Left renal cortex interstitium (tissue), 4 donors: ENCODE measurements at regions not wholly inside any gene's neighbourhood (a gene's known extent, or its start where the extent isn't known, plus 50 kb on each side); places are given as distances from the start of the nearest gene placed in this dataset.

Experiments used
- DNase-seq, 4 donors: peaks; one replicate each; pipeline ENCODE4 v3.0.0-alpha.2; 2013; ENCODE audit warnings: low read depth in 4 of 4, low spot score in 2 of 4, missing footprints in 1 of 4

DNA sequence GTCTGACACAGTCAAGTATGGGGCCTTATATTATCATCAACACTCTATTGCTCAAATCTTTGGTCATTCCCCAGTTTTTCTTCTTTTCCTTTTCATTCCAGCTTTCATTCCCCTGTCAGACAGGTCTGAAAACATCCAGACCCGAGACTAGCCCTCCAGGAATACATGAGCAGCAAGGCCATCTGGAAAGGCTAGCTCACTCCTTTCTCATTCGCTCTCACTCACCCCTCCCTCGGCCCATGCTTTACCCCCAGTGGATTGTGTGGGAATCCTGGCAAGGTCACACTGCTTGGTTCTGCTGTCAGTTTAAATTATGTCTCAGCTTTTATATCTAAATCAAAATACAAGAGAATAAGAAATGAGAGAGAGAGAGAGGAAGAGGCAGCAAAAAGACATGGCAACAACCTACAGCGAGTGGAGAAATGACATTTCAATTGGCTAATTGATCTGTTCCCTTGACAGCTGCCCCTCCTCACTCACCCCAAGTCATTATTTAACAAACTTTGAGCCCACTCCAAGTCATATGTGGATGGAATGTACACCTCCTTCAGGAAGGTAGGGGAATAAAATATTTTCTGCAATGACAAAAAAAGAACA, 962.2 kb downstream of the TUSC7 start:
- no peak for DNase-seq

DNA sequence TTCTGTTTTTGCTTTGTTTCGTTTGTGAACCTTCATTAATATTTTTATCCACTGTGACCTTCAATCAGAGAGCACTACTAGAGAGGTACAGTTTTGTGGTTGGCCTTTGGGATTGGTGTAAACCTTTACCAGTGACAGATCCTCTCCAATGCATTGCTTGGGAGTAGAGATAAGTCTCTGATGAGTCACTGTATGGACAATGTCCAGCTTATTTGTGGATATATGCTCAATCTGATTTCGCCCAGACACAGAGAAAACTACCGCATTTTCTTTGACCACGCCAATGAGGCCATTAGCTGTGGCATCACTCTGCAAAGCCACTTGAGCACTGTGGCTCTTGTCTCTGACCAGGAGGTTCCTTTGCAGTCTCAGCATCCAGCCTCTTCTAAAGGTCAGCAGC, 964.7 kb downstream of the TUSC7 start:
- DNase-seq: no peak

DNA sequence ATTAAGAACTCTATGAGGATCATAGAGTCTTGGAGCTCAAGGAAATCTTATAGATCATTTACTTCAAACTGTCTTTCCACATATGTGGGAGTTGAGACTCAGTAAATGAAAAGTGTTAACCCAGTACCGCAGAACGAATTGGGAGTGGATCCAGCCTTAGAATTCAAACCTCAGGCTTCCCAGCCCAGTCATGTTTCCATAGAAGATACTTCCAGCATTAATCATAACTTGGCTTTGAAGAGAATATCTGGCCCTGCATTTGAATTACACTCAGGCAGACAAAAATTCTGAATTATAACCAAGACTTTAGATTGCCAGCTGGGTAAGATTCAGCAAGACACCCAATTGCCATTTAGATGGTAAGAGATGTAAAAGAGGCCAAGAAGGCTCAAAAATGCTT, 972.0 kb downstream of the TUSC7 start:
- DNase-seq: no peak

DNA sequence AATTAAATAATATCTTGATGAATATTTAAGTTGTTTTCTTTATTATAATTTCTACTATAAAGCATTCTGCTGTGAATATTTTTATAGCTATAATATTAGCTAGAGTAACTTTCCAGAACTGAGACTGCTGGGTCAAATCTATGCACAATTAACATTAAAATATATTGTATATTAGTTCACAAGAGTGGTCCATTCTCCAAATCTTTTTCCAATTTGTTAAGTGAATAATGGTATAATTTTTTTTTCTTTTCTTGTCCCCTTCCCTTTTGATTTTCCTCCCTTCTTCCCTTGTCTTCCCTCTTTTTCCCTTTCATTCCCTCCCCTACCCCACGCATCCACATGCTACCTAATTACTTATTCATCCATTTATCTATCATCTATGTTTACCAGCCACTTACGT, 977.5 kb downstream of the TUSC7 start:
- no peak for DNase-seq

DNA sequence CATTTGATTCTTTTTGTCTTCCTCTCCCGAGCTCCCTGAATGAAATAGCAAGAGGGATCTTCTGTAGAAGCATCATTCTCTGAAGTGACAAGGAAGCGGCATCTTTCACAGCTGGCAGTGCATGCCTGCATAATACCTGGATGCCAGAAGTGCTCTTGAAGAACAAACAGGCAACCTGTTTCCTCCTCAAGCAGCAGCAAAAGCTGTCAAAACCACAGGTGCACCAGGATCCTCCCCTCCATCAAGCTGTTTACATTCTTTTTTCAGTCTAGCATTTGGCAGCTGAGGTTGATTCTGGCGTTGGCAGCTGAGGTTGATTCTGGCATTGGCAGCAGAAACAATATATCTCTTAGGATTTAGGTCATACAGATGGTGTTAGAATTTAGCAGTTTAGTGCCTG, 979.0 kb downstream of the TUSC7 start:
- DNase-seq: no peak

DNA sequence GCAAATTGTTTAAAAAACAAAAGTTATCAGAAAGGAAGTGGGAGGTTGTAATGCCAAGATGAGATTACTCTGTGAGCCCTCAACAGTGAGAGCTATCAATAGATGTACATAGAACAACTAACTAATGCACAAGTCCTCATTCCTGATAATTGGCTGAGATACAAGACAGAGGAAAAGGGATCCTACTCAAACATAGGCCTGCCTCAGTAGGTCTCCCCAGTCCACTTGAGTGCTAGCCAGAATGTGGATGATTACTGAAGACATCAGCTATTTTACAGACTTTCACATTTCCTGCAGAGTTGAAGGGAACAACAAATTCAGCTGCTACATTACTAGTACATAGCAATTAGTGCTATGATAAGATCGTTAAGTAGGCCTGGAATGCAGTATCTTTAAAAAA, 981.9 kb downstream of the TUSC7 start:
- DNase-seq: no peak

DNA sequence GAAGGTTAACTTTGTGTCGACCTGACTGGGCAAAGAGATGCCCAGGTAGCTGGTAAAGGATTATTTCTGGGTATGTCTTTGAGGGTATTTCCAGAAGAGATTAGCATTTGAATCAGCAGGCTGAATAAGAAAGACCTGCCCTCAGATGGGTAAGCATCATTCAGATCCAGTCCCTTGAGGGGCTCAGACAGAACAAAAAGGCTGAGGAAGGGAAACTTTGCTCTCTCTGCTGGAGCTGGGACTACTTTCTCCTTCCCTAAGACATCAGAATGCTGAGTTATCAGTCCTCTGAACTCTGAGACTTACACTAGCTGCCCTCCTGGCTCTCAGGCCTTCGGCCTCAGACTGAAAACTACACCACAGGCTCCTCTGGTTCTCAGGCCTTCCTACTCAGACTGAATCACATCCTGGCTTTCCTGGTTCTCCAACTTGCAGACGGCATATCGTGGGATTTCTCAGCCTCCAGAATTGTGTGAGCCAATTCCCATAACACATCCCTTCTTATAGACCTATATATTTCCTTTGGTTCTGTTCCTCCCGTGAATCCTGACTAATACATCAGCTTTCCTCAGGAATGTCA, 982.9 kb downstream of the TUSC7 start:
- no peak for DNase-seq

DNA sequence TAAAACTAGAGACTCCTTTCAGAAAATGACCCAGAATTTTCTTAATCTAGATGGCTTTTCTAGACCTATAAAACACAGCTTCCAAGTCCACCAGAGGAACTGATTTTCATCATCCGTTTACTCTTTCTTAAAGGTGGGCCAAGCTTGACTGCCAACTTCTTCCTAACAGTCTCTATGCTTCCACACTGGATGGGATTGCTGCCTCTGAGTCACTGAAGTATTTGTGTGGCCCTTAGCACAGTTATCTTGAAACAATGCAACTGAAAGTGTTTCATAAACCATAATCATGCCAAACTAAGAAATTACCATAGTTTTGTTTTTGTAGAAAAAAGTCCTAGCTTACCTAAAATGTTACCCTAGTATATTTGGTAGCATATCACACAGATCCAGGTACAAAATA, 985.7 kb downstream of the TUSC7 start:
- no peak for DNase-seq

DNA sequence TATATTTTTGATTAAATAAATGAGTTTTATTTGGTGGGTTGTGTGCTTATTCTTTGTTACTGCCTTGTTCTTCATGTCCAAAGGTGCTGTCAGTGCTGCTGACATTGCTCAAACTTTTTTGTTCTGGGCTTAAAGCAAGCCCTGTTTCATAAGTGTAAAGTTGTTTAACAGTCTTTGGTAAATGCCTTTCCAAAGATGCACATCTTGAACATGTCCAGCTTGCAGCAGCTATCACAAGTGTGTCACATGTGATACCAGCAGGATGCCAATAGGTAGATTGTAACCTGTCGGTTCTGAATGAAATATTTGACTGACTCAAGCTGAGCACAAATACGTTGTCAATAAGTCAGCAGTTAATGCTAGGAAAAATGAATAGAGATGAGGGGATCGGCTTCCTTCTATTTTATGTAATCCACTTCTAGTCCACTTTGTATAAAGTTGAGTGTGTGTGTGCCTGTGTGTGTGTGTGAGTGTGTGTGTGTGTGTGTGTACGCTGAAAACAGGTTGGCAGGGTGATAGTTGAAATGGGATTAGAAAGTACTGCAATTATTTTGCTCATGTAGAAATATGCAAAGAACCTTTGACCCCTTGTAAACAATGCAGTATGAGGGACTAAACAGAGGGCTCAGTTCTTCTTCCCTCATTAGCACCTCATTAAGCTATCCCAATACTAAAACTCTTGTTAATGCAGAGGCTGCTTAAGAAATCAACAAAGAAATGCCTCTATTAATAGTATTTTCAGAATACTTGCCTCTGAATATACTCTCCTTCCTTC, 986.5 kb downstream of the TUSC7 start:
- no peak for DNase-seq

DNA sequence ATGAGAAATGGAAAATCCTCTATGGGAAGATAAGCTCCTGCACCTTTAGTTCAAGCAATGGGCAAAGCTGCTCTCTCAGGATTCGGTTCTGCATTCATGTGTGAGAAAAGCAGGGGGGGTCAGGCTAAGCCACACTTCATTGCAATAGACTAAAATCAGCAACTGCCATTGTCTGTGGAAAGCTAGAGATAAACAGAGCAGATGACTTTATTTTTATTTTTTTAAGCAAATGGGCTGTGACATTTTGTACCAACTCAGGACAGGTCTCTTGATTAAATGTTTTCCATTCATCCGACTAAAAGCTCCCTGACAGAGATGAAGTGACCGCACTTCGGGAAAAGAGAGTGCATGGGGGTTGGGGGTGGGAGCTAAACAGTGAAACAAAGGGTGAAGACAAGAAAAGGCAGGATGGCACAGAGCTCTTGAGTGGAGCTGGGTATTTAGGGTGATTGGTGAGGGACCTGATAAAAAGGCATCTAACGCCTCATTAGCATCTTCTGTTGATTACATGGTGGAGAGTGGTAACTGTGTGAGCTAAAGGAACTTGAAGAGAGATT, 987.4 kb downstream of the TUSC7 start:
- no peak for DNase-seq

DNA sequence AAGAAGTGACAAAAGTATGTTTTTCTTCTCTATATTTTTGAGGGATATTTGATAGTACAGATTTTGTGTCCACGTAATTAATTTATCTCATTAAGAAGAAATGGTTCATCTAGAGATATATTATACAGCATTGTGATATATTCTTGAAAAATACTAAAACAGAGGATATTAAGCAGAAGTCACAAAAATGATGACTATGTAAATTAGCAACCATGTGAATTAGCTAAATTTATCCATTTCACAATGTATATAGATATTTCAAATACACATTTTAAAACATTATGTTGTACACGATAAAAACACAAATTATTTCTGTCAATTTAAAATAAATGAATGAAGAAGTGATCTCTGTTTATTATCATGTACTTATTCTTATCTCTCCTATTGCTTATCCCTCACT, 989.5 kb downstream of the TUSC7 start:
- no peak for DNase-seq

DNA sequence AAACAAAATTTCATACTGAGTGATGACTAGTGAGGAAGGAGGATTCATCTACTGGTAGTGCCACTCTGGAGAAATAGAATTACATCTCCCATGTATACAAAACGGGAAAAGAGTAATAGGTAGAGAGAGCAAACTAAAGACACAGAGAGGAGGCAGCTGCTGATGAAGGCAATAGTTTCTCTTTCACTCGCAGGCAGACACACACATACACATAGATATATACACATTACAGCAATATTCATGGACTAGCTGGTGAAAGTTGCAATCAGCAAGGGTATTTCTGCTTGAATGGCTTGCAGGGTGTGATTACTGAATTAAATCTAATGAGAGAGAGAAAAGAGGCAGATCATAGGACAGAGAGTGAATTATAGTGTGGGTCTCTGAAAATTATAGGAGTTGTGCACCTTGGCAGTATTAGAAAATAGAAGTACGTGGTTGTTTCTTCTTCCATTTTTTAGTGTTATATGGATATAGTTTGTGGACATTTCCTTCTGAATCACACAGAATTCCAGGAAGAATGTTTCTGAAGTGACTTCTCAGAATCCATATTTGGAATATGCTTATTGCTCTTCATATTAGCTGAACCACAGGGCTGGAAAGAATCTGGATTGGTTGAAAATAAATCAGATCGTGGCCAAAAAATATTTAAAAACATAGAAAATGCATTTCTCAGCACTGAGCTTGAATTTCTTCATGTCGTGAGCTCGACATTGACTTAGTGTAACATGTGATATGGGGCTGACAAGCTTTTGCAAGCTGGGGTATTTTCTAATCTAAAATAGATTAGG, 991.2 kb downstream of the TUSC7 start:
- DNase-seq: no peak

DNA sequence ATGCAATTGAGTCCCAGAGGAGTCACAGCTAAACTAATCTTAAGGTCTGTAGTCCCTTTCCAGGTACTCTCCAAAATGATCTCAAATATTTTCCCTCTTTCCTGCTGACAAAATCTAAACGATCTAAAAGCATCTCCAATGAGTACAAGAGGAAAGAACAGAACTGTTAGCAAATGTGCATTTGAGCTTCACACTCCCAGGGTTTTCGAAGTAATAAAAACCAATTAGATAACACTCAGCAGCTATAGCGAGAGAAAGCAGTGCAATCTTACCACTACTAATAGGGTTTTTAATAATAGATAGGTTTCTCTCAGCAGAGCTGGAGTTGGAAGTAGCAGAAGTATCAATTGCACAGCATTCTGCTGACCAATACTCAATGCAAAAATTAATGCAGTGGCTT, 995.4 kb downstream of the TUSC7 start:
- no peak for DNase-seq

DNA sequence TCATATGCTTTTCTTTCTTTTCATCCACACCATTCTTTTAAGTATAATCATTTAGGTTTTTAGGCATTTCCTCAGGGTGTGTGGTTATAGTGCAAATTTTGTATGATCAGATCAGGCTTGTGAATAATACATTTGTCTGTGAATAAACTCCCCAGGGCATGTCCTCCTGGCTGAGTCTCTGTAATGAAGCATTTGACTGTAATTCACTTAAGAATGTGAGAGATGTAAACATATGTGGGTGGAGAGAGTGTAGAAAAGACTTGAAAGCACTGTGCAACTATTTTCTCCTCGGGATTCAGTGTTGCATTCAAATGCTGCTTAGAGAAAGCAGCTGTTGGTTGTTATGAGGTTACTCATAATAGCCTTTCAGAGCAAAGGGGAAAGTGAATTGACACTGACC, 996.5 kb downstream of the TUSC7 start:
- no peak for DNase-seq

DNA sequence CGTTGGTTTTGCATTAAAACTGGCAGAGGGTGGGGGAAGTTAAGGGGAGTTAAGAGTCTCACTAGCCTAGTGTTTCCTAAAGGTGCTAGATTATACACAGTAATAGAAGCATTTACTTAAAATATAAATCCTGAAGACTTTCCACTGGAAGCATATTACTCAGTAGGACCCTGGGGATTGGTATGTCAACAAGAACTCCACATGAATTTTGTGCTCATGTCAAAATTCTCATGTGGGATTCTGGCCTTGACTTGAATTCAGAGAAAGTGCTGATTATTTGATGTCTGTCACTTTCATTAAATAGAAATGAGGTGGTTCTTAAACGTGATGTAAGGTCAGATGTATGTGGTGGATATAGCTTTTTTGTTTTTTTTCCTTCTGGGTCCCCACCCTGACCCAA, 997.2 kb downstream of the TUSC7 start:
- DNase-seq: no peak

DNA sequence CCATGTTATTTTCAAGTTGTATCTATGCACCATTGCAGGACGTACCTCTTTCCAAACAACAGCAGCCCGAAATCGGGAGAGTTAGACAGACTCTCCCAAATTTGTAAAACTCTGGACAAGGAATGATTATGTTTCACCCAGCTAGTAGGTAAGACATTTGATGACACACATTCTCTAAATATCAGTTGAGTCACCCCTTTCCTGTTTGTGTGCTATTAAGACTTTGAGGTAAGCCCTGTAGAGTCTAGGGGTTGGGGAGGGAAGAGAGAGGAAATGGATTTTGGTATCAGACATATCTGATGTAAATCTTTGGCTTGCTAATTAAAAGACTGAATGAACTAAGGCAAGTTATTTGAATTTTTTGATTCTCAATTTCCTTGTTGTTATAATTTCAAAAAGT, 999.0 kb downstream of the TUSC7 start:
- no peak for DNase-seq

DNA sequence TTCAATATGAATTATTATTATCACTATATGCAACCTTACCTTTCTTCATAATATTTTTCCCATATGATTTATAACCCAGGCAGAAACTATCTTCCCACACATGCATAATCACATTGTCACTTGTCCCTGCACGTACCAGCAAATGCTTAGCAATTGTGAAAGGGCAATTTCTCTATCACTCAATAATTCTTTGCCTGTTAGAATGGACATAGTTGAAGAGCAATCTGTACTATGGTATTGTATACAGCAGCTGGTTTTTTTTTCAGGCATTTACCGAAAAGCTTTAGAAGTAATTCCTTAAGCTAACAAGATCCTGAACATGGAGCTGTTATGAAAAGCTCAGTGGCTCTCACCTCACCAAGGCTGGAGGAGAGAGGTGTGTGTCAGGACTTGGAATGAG, 999.5 kb downstream of the TUSC7 start:
- no peak for DNase-seq

DNA sequence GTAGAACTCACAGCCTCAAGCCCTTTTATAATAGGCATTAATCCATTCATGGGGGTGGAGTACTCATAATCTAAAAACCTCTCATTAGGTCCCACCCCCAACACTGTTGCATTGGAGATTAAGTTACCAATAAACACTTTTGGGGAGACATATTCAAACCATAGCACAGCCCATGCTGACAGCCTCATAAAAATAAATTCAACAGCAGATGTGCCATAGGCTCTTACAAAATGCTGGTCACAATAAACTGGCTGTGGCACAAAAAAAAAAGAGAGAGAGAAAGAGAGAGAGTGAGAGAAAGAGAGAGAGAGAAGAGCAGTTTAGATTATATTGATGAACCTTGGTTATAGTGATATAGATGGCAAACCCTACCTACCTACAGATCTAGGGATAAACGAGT, 1000.9 kb downstream of the TUSC7 start:
- no peak for DNase-seq

DNA sequence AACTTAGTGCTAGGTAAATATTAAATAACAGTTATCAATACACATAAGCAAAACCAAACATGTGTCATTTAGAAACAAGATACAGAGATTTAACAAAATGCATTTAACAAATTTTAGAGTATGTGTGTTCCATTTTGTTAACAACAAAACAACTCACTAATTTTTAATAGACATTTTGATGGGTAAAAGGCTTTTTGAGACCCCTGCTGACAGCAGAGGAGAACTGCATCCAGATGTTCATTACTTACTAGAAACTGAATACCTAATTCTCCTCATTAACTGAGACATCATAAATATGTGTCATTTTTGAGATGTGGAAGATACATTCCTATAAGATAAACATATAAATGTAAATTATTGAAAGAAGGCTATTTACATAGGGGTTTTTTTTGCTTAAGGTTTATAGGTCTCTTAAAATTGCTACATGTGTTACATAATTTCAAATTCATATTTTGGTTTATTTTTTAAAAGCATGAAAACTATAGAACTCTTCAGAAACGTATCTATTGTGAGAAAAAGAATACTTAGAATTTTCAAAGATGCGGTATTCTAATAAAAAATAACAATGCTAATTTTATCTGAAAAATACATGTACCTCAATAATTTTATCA, 1009.8 kb downstream of the TUSC7 start:
- no peak for DNase-seq

DNA sequence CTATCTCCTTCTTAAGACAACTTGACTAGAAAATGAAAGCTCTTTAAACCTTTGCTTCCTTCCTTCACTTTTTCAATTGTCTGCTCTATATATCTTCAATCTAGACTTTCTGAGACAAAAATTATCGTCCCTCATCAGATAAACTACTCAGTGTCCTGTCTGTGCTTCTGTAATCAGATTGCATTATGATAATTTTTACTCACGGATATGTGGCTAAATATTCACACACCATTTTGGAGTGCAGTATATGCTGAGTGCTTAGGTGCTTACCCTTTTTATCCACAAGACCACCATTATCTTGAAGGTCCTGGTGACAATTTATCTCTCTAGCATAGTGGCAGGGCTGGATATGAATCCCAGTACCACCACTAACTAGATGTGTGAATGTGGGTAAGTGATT, 1012.3 kb downstream of the TUSC7 start:
- DNase-seq: no peak

DNA sequence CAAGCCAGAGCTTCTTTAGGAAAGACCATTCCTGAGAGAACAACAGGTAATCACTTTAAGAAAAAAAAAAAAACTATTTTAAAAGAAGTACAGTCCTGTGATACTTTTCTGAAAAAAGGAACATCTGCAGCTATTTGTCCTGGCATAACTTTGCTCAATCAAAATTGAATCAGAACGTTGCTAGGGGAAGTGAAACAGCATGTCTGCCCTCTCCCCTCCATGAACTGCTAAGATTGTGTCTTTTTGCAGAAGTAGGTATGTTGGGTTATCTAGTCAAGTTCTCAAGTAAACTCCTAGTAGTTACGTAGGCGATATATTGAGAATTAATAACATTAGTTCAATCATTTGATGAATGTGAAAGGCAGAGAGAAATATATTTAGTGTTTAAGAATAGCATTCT, 1013.3 kb downstream of the TUSC7 start:
- no peak for DNase-seq
